Thoracic aorta (tissue), 2 donors: ENCODE measurements at regions not wholly inside any gene's neighbourhood (a gene's known extent, or its start where the extent isn't known, plus 50 kb on each side); places are given as distances from the start of the nearest gene placed in this dataset.

Experiments
- ATAC-seq: fragments of 150-250 bp; one replicate; pipeline ENCODE4 v1.8.0; 2017; ENCODE audit warnings: low read depth; ENCODE audit not compliant: insufficient number of reproducible peaks, low FRiP score
- DNase-seq: peaks from one replicate; pipeline ENCODE4 v3.0.0-alpha.2; 2020; ENCODE audit warnings: low spot score
- H3K27ac ChIP-seq, 2 donors: fragments of 200-600 bp; sonication (generic); 1 replicate in 1 of 2; 2 replicates in 1 of 2; pipeline ENCODE4 v1.5.1; 2016; ENCODE audit warnings: mild to moderate bottlenecking in 2 of 2, moderate library complexity in 2 of 2
- H3K27me3 ChIP-seq: fragments of 200-600 bp; sonication (generic); replicated peaks from 2 replicates; pipeline ENCODE4 v1.6.0; 2016; ENCODE audit warnings: mild to moderate bottlenecking; ENCODE audit not compliant: insufficient read depth
- H3K36me3 ChIP-seq: fragments of 200-600 bp; sonication (generic); one replicate; pipeline ENCODE4 v1.5.1; 2016
- H3K4me1 ChIP-seq, 2 donors: fragments of 200-600 bp; sonication (generic); 1 replicate in 1 of 2; 2 replicates in 1 of 2; pipeline versions ENCODE4 v1.5.1 to v1.6.0; 2016; ENCODE audit warnings: low read depth in 2 of 2, mild to moderate bottlenecking in 1 of 2; ENCODE audit not compliant: control insufficient read depth in 1 of 2
- H3K4me3 ChIP-seq: fragments of 200-600 bp; sonication (generic); 2 replicates; pipeline ENCODE4 v1.5.1; 2016; ENCODE audit warnings: mild to moderate bottlenecking
- H3K9me3 ChIP-seq: fragments of 200-600 bp; sonication (generic); 2 replicates; pipeline ENCODE4 v1.5.1; 2016
- CTCF ChIP-seq: fragments of 200-600 bp; sonication (generic); IDR thresholded peaks from one replicate; pipeline ENCODE4 v1.5.1; 2019; ENCODE audit warnings: antibody characterized with exemption

GRCh38 chr3:64290161-64290560, 64.9 kb upstream of the PRICKLE2 start:
- H3K4me1 ChIP-seq = peaks cover 0 to 3% of the 10 kb centered on the region in 2 donors
- H3K9me3 ChIP-seq = no peaks in the 10 kb centered on the region

GRCh38 chr3:64289622-64290021, 64.4 kb upstream of the PRICKLE2 start:
- no peaks in the 10 kb centered on the region for H3K27me3 ChIP-seq
- H3K4me1 ChIP-seq = no peaks in the 10 kb centered on the region
- H3K9me3 ChIP-seq = no peaks in the 10 kb centered on the region
- TF ChIP-seq CTCF = no peak
- H3K27ac ChIP-seq = no peak overlapping the region
- no peak overlapping the region for H3K4me3 ChIP-seq
- H3K36me3 ChIP-seq = no peaks in the 10 kb centered on the region
- DNase-seq = no peak
- ATAC-seq = no peak

More at GRCh38 chr3:64290161-64290560, 64.9 kb upstream of the PRICKLE2 start:
- Histone ChIP-seq H3K27me3 (no peaks in the 10 kb centered on the region), H3K4me3 (no peak overlapping the region), H3K27ac (no peak overlapping the region), H3K36me3 (no peaks in the 10 kb centered on the region)
- no peak for TF ChIP-seq CTCF
- DNase-seq (no peak), ATAC-seq (no peak)

- Histone ChIP-seq H3K4me1 (no peaks in the 10 kb centered on the region), H3K27me3 (no peaks in the 10 kb centered on the region), H3K9me3 (no peaks in the 10 kb centered on the region), H3K4me3 (no peak overlapping the region), H3K27ac (no peak overlapping the region), H3K36me3 (no peaks in the 10 kb centered on the region)
- ATAC-seq (no peak), DNase-seq (no peak)
- no peak for TF ChIP-seq CTCF
Measured at GRCh38 chr3:64278625-64279024, 53.4 kb upstream of the PRICKLE2 start.

GRCh38 chr3:64276131-64276530, 50.9 kb upstream of the PRICKLE2 start:
- Histone ChIP-seq H3K27ac (no peak overlapping the region), H3K9me3 (no peaks in the 10 kb centered on the region), H3K4me3 (no peak overlapping the region), H3K4me1 (no peaks in the 10 kb centered on the region), H3K36me3 (no peaks in the 10 kb centered on the region), H3K27me3 (no peaks in the 10 kb centered on the region)
- no peak for TF ChIP-seq CTCF
- DNase-seq (no peak), ATAC-seq (no peak)
